AG09309 (cell line): ENCODE measurements at regions not wholly inside any gene's neighbourhood (a gene's known extent, or its start where the extent isn't known, plus 50 kb on each side); places are given as distances from the start of the nearest gene placed in this dataset.

Source experiments
- DNase-seq: peaks from one replicate; pipeline ENCODE4 v3.0.0-alpha.2; 2010; ENCODE audit warnings: low read depth
- H3K4me3 ChIP-seq: 2 replicates; pipeline ENCODE4 v1.5.1; 2011; ENCODE audit warnings: mild to moderate bottlenecking, low read depth, low read length, moderate library complexity; ENCODE audit not compliant: control insufficient read depth
- TF ChIP-seq, protein P1 (sequence below): IDR thresholded peaks from 2 replicates; pipeline ENCODE4 v1.5.1; 2011; ENCODE audit warnings: mild to moderate bottlenecking, low read depth, low read length, inconsistent platforms; ENCODE audit not compliant: insufficient read depth, control insufficient read depth; ENCODE audit errors: missing control alignments

DNA sequence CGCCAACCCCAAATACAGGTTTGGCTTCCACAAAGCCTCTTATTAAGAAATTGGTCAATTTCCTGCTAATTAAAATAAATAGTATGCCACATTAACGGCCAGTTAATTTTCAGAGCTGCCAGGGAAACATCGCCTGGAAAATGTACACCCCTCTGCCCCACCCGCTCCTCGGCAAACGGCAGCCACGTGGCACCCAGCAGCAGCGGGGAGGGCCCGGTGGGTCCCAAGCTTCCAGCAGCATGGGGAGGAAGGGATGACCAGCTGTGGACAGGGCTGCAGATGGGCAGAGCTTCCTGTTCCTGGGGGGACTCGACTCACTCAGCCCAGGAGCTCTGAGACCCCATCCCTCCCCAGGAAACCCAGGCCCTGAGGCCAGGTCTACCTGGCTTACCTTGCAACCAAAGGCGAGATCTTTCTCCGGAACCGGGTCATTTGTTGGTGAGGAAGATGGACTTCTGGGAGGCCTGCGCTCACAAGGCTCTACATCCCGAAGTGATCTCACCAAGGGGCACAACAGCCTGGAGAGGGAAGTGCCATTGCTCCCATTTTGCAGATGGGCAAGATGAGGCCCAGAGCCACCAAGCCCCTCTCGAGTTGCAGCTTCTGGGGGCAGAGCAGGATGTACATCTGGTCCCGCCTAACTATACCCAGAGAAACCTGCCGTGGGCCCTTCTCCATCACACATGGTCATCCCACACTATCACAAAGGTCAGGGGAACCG lies 68.3 kb downstream of the IGLL1 start:
- TF ChIP-seq, protein P1, sequence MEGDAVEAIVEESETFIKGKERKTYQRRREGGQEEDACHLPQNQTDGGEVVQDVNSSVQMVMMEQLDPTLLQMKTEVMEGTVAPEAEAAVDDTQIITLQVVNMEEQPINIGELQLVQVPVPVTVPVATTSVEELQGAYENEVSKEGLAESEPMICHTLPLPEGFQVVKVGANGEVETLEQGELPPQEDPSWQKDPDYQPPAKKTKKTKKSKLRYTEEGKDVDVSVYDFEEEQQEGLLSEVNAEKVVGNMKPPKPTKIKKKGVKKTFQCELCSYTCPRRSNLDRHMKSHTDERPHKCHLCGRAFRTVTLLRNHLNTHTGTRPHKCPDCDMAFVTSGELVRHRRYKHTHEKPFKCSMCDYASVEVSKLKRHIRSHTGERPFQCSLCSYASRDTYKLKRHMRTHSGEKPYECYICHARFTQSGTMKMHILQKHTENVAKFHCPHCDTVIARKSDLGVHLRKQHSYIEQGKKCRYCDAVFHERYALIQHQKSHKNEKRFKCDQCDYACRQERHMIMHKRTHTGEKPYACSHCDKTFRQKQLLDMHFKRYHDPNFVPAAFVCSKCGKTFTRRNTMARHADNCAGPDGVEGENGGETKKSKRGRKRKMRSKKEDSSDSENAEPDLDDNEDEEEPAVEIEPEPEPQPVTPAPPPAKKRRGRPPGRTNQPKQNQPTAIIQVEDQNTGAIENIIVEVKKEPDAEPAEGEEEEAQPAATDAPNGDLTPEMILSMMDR = no peak
- H3K4me3 ChIP-seq = no peak overlapping the region
- no peak for DNase-seq

- TF ChIP-seq, protein P1 = no peak
- H3K4me3 ChIP-seq = no peak overlapping the region
These were observed 70.4 kb downstream of the IGLL1 start for GRCh38 chr22:23509571-23510302.

GRCh38 chr22:23504516-23504915 lies 75.6 kb downstream of the IGLL1 start:
- TF ChIP-seq, protein P1 = no peak
- H3K4me3 ChIP-seq = no peak overlapping the region
- no peak for DNase-seq

More at GRCh38 chr22:23509571-23510302, 70.4 kb downstream of the IGLL1 start:
- DNase-seq = no peak

DNA sequence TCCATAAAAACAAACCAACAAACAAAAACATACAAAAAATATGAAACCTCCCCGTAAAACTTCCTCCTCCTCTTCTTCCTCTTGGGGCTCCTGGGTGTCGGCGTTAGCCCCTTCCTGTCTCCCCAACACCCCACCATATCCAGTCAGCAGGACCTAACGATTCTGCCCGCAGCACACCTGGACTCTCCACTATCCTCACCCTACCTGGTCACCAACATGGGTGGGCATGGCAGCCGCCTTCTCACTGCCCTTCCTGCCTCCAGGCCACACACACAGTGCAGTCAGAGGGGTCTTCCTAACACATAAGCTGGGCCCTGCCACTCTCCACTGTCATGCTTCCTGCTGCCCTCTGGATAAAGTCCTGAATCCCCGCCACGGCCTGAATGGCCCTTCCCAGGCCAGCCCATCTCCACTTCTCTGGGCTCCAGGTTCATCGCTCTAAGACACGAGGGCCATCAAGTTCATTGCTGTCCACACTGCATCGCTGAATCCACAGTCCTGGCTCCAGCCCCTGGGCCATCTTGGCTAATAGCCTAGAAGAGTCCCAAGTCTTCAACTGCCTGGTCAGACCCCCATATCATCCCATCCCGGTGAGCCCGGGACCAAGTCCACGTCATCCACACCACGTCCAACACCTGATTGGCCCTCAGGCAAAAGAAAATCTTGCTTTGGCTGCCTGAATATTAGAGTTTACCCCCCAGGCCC lies 76.2 kb downstream of the IGLL1 start:
- TF ChIP-seq, protein P1 = no peak
- DNase-seq = no peak
- no peak overlapping the region for H3K4me3 ChIP-seq

DNA sequence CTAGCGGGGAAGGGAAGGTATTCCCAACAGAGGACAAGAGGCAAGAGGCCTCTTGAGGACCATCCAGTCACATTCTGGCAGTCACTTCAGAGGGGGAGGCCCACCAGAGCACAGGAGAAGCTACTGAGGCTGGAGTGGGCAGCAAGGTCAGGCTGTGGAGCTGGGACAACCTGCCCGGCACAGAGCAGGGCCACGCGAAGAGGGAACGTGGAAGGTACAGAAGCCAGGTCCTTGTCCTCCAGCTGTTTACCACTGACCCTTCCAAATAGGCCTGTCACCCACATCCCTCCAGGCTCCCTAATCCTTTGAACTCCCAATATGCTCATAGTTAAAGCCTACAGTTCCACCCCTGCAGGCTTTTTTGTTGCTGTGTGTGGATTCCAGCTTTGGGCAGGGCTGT lies 76.9 kb downstream of the IGLL1 start:
- TF ChIP-seq, protein P1 = no peak

DNA sequence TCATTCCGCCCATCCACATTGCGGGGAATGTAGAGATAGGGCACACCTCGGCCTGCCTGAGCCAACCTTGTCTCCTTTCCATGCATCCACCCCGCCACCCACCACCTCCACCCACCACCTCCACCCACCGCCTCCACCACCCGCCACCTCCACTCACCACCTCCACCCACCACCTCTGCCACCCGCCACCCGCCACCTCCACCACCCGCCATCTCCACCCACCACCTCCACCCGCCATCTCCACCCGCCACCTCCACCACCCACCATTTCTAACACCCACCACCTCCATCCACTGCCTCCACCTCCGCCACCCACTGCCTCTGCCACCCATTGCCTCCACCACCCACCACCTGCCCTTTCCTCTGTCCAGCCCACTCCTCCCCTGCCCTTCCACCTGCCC lies 78.4 kb downstream of the IGLL1 start:
- TF ChIP-seq, protein P1 = no peak
- no peak overlapping the region for H3K4me3 ChIP-seq
- DNase-seq = no peak

More for the DNA sequence above, 76.9 kb downstream of the IGLL1 start:
- no peak for DNase-seq
- no peak overlapping the region for H3K4me3 ChIP-seq
